Retina (tissue), 1 donor: ENCODE measurements at regions not wholly inside any gene's neighbourhood (a gene's known extent, or its start where the extent isn't known, plus 50 kb on each side); places are given as distances from the start of the nearest gene placed in this dataset.

ENCODE experiments used
- DNase-seq: peaks from one replicate; pipeline ENCODE4 v3.0.0-alpha.2; 2016

DNA sequence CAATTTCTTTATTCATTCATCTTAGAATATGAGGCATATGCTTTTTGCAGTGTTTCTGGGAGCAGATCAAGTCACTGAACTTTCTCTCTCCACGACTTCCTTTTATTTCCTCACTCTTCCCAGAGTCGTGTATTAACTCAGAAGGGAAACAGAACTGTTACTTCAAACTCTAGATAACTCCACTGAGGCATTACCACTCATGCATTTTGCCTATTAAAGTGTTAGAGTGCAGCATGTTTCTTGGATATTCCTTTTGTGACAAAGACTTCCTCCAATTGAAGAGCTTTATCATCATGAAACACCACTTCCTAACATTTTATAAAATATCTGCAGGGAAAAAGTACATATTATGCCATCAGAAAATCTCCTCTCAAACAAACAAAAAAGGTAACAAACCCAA is 797.4 kb upstream of the COBL start:
- DNase-seq = no peak

DNA sequence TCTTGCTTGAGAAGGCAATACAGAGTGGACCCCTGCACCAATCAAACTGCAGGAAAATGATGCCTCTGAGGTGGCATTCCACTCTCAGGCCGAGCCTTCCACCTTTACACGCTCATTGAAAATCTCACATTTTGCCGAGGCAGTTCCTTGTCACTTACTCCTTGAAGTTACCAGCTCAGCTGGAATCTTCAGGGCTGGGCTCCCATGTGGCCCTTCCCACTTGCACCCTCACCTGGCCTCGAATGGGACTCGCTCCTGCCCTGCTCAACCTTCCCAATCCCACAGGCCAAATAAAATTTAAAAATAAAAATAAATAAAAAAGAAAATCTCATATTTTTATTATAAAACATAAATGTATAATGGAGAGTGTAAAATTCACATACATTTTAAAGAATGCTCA is 790.7 kb upstream of the COBL start:
- DNase-seq = no peak

DNA sequence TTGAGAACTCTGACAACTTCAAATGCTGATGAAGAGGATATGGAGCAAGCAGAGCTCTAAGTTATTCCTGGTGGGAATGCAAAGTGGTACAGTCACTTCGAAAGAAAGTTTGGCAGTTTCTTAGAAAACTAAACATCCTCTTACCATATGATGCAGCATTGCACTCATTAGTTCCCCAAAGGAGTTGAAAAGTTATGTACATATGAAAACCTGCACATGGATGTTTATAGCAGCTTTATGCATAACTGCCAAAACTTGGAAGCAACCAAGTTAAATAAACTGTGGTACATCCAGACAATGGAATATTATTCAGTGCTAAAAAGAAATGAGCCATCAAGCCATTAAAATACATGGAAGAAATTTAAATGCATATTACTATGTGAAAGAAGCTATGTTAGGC is 779.3 kb upstream of the COBL start:
- no peak for DNase-seq

DNA sequence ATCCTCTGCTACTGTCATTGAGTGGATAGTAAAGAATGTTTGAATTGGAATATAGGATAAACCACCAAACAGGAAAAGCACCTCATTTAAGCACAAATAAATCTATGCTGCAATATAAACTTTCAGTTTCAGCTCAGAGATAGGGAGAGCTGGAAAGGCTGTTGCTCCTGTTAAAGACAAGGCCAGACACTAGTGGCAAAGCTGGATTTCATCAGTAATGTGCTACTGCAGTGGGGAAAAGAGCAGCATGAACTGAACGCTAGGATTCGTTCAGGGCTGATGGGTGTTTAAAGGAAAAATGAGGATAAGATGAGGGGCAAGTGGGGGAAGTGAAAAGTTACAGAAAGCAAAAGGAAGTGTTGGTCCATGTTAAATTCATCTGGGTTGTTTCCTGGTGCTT is 775.4 kb upstream of the COBL start:
- DNase-seq = no peak

DNA sequence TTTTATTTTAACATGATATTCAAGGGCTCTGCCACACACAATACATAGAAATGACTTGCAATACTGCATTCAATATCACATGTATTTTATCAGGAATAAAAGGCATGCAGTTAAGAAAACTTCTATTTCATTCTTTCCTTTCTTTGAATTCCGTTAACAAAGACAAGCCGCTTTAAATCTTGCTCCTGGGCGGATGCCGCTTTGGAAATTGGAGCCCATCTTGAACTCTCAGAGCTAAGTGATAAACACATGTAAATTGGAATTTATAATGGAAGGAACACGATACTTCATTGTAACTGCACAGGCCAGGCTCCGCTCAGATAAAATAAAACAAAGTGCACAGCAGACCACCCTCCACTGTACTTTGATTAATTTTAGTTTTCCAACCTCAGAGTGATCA is 774.5 kb upstream of the COBL start:
- no peak for DNase-seq

DNA sequence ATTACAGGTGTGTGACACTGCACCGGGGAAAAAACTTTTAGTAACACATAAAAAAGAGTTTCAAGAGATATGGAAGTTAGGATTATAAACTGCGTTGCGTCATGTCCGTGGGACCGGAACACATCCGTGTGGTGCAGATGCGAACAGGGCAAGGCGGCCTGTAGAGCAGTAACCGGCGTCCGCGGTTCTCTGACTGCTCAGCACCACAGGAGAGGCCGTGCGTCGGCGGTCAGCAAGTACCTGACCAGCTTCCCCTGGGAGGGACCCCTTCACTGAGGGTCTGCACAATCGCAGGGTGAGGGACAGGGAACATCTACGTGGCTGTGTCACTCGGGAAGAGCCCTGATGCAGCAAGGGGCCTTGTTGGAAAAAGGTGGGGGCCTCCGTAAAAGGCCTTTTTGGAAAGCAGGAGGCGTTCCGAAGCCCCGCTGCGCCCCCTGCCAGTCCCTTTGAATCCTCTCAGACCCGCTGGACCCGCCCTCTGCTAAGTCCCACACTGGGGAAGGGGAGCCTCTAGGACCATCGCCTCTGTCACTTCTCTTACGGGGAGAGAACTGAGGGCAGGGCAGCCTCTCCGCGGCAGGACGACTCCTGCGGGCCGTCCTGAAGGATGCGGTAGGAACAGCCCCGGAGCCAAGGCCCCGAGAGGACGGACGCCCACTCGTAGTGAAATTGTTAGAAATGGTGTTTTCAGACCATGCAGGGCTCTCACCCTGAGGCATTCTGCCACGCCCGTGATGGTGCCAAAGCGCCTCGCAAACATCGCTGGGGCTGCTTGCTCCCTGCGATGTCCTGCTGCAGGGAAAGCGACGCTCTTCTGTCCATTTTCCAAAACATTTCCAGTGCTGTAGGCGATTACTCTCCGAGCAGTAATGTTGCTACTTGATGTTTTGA is 771.6 kb upstream of the COBL start:
- peak; percentile 87 for DNase-seq

DNA sequence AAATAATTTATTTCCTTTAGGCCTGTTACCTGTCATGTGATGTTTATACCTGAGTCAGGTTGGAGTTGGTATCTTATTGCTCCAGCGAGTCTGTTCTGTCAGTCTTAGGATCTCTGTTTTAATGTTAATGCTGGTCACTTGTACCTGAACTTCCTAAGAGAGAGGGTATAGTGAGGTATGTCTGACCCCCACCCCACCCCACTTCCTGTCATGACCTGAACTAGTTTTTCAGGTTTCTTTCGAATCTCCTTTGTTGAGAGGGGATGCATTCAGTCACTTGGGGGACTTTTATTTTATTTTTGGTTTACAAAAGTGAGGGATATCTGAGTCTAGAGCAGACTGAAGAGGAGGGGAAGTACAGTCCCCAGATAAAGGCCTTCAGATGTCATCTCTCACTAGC is 769.0 kb upstream of the COBL start:
- DNase-seq = no peak

DNA sequence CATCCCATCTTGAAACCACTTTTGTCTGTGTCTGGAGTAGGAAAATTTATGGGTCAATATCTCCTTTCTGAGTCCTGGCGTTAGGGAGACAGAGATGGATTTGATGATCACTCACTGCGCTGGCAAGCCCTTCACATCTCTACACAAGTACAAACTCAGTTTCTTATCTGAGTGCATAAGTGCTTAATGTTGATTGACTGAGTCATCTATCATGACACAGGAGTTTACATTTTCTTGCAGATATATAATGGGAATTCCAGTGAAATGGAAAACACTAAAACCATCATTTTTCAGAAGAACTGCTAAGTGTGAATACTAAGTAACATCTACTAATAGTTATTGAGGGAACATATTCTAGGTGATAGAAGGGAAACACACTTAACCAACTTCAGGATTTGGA is 763.9 kb upstream of the COBL start:
- no peak for DNase-seq

DNA sequence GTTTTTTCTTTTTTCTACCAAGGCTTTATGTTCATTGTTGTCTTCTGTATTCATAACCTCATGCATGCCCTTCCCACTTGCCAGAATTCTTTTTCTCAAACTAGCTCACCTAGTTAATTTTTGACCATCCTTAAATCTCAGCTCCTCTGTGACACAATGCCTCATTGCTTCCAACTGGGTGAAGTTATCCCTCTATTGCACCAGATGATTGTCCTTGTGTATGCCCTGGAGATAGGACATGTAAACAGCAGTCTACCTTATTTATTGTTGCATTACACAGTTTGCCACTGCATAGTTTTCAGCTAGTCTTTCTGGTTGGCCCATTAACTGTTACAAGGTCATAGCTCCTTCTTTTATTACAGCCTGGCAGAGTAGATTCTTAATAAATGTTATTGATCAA is 763.1 kb upstream of the COBL start:
- no peak for DNase-seq

DNA sequence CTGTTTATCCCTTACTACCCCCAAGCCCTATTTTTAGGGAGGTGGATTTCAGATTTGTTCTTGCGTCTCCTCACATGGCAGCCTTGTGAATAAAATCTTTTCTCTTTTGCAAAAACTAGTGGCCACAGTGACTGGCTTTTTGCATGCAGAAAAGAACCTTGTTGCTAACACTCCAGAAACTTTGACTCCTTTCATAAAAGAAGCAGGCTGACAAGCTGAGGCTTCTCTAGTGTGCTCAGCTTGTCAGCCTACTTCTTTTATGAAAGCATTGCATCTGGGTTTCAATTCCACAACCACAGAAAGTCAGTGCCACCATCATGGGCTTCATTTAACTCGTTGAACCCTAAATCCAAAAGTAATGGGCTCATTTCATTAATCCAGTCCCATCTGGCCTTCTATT is 761.0 kb upstream of the COBL start:
- no peak for DNase-seq

DNA sequence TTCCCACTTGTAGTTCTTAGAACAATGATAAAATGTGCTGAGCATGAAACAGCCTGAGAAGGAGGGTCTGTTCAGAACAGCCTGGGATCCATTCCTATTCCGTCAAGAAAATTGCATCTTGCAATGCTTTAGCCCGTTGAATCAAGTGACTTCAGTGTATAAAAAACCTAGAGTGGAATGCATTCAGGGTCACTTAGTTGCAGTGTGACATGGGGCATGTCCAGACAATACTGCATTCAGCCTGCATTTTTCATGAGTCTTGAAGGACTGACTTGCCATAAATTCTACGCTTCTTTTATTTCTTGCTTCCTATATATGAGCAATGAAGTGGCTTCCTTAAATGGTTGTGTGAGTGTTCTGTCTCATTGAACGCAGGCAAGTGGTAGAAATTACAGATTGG is 758.3 kb upstream of the COBL start:
- DNase-seq = no peak

DNA sequence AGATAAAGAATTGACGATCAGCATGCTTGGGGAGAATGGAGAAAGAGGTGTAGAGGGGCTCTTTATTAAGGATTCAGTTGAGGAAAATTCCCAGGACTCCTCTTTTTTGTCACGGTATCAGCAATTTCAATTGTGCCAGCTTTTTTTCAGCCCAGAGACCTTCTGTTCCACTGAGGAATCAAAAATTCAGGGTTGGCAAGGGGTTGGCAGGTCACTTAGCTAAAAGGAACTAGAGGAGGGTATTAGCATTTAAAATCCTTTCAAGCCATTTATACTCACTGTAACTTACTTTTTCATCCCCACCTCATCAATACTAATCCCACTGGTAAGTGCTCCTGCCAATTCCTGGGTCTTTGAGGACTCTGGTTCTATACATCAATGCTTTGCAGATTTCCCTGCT is 757.5 kb upstream of the COBL start:
- DNase-seq = no peak

DNA sequence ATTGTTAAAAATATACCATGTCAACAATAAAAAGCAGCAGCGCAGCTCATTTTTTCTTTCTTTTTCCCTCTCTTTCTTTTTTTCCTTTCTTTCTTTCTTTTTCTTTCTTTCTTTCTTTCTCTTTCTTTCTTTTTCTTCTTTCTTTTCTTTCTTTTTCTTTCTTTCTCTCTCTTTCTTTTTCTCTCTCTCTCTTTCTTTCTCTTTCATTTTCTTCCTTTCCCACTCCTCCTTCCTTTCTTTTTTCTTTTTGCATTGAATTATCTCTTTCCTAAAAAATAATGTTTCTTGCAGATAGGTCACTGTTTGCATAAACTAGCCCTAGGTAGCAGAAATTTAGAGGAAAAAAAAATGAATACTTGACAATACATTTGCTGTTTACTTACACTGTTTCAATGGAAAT is 755.1 kb upstream of the COBL start:
- DNase-seq = no peak

DNA sequence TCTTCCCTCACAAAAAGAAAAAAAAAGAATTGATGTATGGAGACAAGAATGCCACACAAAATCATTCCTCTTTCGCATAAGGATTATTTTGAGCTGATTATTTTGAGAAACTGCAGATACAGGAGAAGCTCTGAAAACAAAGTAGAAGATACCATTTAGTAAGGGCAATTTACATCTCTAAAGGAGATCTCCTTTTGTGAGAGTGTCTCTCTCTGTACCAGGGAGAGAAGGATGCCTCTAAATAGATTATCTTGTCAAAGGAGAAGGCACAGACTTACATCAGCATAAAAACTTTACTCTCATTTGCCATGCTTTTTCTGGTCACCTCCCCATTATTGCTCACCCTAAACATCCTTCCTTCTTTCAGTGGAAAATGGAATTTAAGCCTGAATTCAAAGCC is 747.9 kb upstream of the COBL start:
- no peak for DNase-seq

DNA sequence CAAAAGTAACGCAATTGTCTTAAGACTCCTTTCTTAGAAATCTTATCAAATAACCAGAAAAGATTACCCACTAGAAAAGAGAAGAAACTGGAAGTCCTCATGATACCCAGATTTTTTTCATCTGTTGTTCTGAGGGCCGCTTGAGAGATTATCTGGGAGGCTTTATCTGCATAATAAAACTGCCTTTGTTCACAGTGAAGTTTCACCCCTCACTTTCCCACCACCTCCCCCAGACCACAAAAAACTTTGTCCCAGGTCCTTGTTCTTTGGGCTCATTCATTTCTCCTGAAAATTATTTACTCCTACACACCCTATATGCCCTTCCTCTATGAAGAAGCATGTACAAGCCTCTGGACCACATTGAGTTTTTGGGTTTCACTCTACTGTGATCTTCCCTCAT is 745.1 kb upstream of the COBL start:
- no peak for DNase-seq

DNA sequence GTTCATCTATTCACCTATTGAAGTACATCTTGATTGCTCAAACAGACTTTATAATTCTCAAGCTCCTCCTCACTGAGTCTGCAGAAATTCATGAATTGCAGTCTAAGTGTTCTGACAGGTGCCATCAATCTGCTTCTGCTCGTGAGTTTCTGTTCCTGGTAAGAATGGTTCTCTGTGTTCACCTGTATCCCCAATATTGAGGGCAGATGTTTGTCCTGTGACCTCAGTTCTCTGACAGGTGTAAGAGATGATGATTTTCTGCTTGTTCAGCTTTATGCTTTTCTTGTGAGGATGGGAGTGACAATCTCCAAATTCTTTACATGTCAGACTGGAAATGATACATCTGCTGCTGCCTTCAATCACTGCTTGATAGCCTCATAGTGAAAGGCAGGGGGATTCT is 736.9 kb upstream of the COBL start:
- no peak for DNase-seq

DNA sequence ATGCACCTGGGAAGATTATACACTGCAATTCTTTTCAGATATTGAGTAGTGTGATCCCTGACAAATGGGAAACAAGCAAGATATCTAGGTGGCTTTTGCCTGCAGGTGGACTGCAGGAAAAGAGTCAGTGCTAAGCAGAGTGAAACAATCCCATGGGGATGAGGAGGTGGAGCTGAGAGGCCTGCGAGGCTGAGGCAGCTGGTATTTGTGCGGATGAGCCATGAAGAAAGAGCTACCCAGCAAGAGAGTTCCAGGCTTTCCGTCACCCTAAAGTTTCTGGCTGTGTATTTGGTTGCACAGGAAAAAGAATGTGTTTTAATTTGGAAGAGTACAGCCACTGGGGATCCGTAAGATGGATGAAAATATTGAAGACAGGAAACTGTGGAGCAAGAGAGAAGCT is 714.1 kb upstream of the COBL start:
- no peak for DNase-seq

DNA sequence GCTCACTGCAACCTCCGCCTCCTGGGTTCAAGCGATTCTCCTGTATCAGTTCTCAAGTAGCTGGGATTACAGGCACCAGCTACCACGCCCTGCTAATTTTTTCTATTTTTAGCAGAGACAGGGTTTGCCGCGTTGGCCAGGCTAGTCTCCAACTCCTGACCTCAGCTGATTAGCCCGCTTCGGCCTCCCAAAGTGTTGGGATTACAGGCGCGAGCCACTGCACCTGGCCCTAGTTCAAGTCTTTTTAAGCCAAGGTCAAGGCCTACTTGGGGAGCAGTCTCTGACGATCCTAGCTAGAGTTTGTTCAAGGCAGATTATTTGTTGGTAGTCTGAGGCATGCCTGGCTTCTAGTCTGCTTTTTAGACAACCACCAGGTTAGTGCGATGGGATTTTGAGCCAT is 709.5 kb upstream of the COBL start:
- DNase-seq = no peak

DNA sequence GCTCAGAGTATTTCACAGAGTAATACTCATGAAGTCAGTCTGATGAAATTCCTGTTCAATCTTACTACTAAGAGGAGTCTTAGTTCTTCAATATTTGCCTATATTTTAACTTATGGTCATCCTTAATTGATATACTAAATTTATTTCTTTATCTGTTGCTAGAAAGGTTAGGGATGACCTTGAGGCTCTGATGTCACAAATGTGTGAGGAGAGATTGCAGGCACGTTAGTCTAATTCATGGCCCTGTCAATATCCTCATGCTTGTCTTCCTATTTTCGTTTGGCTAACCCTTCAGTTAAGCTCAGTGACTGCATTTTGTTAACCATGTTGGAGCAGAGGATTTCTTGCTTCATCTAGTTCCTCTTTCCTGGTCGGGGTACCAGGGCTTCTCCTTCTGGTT is 704.7 kb upstream of the COBL start:
- DNase-seq = no peak

DNA sequence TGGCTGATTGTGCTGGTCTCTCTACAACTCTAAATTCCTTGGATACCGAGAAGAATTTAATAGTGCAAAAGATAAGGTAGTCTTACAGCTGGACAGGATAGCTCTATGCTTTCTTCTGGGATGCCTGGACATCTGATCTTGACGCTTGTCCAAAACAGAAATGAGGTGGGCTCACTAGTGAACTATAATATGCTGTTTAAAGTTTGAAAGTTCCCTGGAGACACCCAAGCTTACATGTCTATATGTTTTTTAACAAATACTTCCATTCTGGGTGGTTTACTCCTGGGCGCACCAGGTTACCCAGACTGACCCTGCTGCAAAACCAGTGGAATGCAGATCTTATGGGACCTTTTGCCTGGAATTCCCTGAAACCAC is 702.1 kb upstream of the COBL start:
- DNase-seq = no peak

DNA sequence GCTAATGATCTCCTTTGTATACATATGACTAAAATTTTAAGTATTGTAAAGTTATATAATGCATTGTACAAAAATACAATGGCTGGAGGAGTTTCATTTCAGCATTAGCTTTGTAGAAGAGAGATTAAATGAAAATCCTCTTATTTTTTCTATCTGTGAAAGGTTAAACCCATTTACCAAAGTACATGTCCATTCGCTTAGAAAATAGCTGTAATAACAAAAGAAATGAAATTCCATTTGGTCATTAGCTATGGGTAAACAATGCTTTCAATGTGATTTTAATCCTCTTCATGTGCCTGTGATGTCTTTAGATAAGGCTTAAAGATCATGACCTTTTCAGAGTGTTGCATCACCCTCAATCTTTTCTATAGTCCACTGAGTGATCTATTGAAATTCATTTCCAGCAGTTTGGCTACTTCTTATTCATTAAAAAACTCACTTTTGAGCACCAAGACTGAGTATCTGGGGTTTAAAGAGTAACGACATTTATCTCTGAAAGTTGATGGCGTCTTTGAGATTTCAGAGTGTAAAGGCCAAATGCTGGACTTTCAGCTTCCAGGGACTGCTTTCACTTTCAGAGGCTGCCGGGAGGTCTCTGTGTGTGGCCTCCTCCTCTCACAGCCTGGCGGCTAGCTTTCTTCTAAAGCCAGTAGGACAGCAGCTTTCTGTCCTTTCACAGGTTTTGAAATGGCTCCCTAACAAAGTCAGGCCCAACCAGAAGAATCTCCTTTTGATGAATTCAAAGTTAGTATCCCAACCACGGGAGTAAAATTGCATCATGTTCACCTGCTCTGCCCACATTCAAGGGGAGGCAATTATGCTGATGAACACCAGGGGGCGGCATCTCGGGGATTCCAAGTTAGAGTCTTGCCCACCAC is 701.4 kb upstream of the COBL start:
- peak; percentile 16 for DNase-seq

DNA sequence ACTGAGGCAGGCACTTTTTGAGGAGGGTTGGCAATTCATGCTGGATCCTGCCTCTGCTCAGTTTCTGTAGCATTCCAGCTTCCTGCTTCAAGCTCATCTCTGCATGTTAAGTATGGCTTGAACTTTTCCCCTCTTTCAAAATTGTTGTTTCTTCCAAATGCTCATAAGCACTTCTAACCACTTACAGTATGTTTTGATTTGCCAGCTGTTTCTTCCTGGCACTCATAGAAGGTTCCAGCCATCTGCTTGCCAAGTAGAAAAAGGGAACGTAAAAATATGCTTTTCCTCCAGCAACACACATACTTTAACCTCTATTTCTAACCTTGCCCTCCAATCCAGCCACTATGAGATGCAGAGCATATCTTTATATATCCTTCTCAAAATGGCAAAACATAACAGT is 692.6 kb upstream of the COBL start:
- DNase-seq = no peak

DNA sequence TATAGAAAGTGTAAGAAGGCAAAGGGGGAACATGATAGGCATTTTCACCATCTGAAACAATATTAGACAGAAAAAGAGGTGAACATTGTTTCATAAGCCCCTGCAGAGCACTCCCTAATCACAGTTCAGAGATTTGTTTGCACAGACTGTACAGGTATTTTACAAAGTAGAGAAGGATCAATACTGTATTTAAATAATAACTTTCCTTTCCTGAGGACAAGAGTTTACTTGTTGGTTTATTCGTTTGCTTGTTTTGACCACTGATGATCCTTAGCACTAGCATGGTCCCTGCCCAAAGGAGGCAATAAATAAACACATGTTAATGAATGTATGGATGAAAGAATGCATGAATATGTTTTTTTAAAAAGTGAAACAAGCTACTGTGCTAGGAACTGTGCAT is 690.1 kb upstream of the COBL start:
- DNase-seq = no peak

DNA sequence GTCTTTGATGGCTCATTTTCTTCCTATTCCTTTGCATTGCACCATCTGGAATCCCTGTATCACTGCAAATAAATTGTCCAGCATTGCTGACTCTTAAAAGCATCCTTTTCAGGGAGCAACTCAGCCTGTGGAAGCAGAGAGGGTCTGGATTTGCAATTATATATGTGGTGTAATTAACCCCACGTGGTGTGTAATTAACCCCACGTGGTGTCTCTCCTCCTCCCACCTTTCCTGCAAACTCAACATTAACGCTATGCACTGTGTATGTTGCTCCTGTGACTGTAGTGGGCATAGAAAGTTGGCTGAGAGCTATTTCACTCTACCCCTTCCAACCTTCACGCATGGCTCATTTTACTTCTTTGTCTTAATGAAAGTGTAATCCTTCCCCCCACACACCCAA is 689.0 kb upstream of the COBL start:
- DNase-seq = no peak
